ENCODE measurements at regions not wholly inside any gene's neighbourhood (a gene's known extent, or its start where the extent isn't known, plus 50 kb on each side); places are given as distances from the start of the nearest gene placed in this dataset.

DNA sequence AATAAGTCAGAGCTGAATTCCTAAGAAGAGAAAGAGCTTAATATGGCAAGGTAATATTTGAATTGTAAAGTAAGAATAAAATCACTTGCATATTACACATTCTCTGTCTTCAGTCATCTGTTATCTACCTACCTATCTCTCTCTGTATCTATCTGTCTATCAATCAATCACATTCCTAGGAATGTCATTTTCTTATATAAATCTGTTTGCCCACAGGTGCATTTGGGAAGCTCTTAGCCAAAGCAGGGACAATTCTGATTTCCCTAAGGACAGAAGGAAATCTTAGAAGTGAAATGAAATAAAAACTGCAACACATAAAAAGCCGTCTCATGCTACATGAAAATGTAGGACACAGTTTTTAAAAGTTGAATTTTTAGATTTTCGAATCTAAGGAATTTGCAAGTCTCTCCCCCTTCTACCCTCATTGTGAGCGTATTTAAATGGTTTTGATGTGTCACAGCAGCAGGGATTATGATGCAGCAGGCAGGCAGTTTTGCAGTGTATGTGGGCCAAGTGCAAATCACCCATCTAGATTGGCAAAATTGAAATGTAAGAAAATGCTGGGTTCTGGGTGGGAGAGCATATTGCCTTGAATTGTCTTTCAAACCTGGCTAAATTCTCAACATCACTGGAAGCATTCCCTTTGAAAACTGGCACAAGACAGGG is 155.7 kb downstream of the ACER2 start:
- no peak overlapping the region for H3K4me3 ChIP-seq (ENCODE audit: low read length)
- no peak overlapping the region for H3K27ac ChIP-seq (ENCODE audit: low read length)
- no peak for DNase-seq
- no peak overlapping the region for H3K9ac ChIP-seq (ENCODE audit: low read length)
- no peak overlapping the region for H3K4me2 ChIP-seq (ENCODE audit: low read depth, low read length)
- H3K9me3 ChIP-seq (replicated peaks; ENCODE audit: insufficient read depth, low read length), result no peaks in the 10 kb centered on the region
- H3K36me3 ChIP-seq (replicated peaks; ENCODE audit: insufficient read depth, low read length), result no peaks in the 10 kb centered on the region
- H3F3A ChIP-seq (ENCODE audit: insufficient read depth, low read length), result no peaks in the 10 kb centered on the region
- no peaks in the 10 kb centered on the region for H3K4me1 ChIP-seq (ENCODE audit: low read length)
- no peak overlapping the region for H2AFZ ChIP-seq (ENCODE audit: low read length)
- TF ChIP-seq, protein P1, sequence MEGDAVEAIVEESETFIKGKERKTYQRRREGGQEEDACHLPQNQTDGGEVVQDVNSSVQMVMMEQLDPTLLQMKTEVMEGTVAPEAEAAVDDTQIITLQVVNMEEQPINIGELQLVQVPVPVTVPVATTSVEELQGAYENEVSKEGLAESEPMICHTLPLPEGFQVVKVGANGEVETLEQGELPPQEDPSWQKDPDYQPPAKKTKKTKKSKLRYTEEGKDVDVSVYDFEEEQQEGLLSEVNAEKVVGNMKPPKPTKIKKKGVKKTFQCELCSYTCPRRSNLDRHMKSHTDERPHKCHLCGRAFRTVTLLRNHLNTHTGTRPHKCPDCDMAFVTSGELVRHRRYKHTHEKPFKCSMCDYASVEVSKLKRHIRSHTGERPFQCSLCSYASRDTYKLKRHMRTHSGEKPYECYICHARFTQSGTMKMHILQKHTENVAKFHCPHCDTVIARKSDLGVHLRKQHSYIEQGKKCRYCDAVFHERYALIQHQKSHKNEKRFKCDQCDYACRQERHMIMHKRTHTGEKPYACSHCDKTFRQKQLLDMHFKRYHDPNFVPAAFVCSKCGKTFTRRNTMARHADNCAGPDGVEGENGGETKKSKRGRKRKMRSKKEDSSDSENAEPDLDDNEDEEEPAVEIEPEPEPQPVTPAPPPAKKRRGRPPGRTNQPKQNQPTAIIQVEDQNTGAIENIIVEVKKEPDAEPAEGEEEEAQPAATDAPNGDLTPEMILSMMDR (IDR thresholded peaks at IDR 0.05; ENCODE audit: low read length), result no peak
- TF ChIP-seq EZH2 (optimal IDR thresholded peaks at IDR 0.05; ENCODE audit: low read depth, low read length) (no peak), EZH2phosphoT487 (IDR thresholded peaks at IDR 0.05; ENCODE audit: low read length) (no peak)
- H3K79me2 ChIP-seq (ENCODE audit: low read length), result no peaks in the 10 kb centered on the region
- H3K9me2 ChIP-seq (replicated peaks; ENCODE audit: insufficient read depth, low read length), result no peaks in the 10 kb centered on the region
- H3K27me3 ChIP-seq (replicated peaks; ENCODE audit: insufficient read depth, low read length), result no peaks in the 10 kb centered on the region
- no peaks in the 10 kb centered on the region for H4K20me1 ChIP-seq (ENCODE audit: insufficient read depth, low read length)

DNA sequence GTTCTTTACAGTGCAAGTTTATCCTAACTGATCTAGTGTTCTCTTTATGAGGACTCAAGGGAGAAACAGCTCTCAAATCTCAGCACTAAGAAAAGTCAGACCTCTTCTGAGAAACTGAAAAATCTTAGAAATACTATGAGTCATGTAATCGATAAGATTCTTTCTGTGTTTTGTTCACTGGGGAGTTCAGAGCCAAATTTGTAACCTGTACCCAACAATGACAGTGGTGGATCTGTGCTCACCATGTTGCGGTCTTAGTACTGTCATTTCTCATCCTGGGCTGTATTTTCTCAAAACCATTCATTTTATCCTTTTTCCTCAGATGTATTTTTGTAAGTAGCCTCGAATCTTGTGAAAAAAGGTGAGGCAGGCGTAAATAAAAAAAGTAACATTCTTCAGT is 146.4 kb downstream of the ACER2 start:
- H3K27me3 ChIP-seq (replicated peaks; ENCODE audit: insufficient read depth, low read length), result no peaks in the 10 kb centered on the region
- no peak overlapping the region for H2AFZ ChIP-seq (ENCODE audit: low read length)
- no peaks in the 10 kb centered on the region for H3K36me3 ChIP-seq (replicated peaks; ENCODE audit: insufficient read depth, low read length)
- no peak overlapping the region for H3K4me3 ChIP-seq (ENCODE audit: low read length)
- no peak for TF ChIP-seq EZH2 (optimal IDR thresholded peaks at IDR 0.05; ENCODE audit: low read depth, low read length)
- TF ChIP-seq, protein P1 (IDR thresholded peaks at IDR 0.05; ENCODE audit: low read length), result no peak
- no peak for TF ChIP-seq EZH2phosphoT487 (IDR thresholded peaks at IDR 0.05; ENCODE audit: low read length)
- H3K9me2 ChIP-seq (replicated peaks; ENCODE audit: insufficient read depth, low read length), result no peaks in the 10 kb centered on the region
- no peaks in the 10 kb centered on the region for H3K79me2 ChIP-seq (ENCODE audit: low read length)
- no peaks in the 10 kb centered on the region for H3K9me3 ChIP-seq (replicated peaks; ENCODE audit: insufficient read depth, low read length)
- H3K4me1 ChIP-seq (ENCODE audit: low read length), result peaks cover 3% of the 10 kb centered on the region
- H3K4me2 ChIP-seq (ENCODE audit: low read depth, low read length), result no peak overlapping the region
- H4K20me1 ChIP-seq (ENCODE audit: insufficient read depth, low read length), result no peaks in the 10 kb centered on the region
- H3F3A ChIP-seq (ENCODE audit: insufficient read depth, low read length), result peaks cover 7% of the 10 kb centered on the region
- H3K9ac ChIP-seq (ENCODE audit: low read length), result no peak overlapping the region
- H3K27ac ChIP-seq (ENCODE audit: low read length), result no peak overlapping the region
- no peak for DNase-seq

DNA sequence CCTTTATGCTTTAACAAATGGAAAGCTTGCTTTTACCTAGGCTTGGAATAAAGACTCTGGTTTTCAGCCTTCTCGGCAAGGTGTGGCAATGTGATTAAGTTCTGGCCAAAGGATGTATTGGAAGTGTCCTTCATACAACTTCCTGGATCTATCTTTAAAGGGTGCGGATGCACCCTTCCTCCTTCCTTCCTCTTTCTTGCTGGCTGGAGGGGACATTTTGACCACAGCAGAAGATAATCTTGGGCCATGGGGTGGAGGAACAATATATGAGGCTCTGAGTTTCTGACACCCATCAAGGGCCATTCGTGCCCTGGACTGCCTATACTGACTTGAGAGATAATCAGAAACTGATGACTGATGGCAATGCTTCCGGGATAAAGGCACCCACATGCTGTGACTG is 145.7 kb downstream of the ACER2 start:
- DNase-seq, result no peak
- H3K9me3 ChIP-seq (replicated peaks; ENCODE audit: insufficient read depth, low read length), result no peaks in the 10 kb centered on the region
- H3K36me3 ChIP-seq (replicated peaks; ENCODE audit: insufficient read depth, low read length), result no peaks in the 10 kb centered on the region
- H3K4me2 ChIP-seq (ENCODE audit: low read depth, low read length), result no peak overlapping the region
- TF ChIP-seq, protein P1 (IDR thresholded peaks at IDR 0.05; ENCODE audit: low read length), result no peak
- TF ChIP-seq EZH2phosphoT487 (IDR thresholded peaks at IDR 0.05; ENCODE audit: low read length), result no peak
- TF ChIP-seq EZH2 (optimal IDR thresholded peaks at IDR 0.05; ENCODE audit: low read depth, low read length), result no peak
- no peaks in the 10 kb centered on the region for H3K27me3 ChIP-seq (replicated peaks; ENCODE audit: insufficient read depth, low read length)
- H3K79me2 ChIP-seq (ENCODE audit: low read length), result no peaks in the 10 kb centered on the region
- no peaks in the 10 kb centered on the region for H4K20me1 ChIP-seq (ENCODE audit: insufficient read depth, low read length)
- H3K27ac ChIP-seq (ENCODE audit: low read length), result no peak overlapping the region
- no peaks in the 10 kb centered on the region for H3K9me2 ChIP-seq (replicated peaks; ENCODE audit: insufficient read depth, low read length)
- no peak overlapping the region for H3K9ac ChIP-seq (ENCODE audit: low read length)
- no peak overlapping the region for H2AFZ ChIP-seq (ENCODE audit: low read length)
- peaks cover 8% of the 10 kb centered on the region for H3K4me1 ChIP-seq (ENCODE audit: low read length)
- H3K4me3 ChIP-seq (ENCODE audit: low read length), result no peak overlapping the region
- H3F3A ChIP-seq (ENCODE audit: insufficient read depth, low read length), result peaks cover 10% of the 10 kb centered on the region

Measured in MM.1S (cell line).